ENCODE measurements at regions not wholly inside any gene's neighbourhood (a gene's known extent, or its start where the extent isn't known, plus 50 kb on each side); places are given as distances from the start of the nearest gene placed in this dataset.
"Not testable (repeated sequence)": the region's sequence is repeated elsewhere in the genome, so short reads cannot be mapped to it uniquely, and the experiment has no call there.

DNA sequence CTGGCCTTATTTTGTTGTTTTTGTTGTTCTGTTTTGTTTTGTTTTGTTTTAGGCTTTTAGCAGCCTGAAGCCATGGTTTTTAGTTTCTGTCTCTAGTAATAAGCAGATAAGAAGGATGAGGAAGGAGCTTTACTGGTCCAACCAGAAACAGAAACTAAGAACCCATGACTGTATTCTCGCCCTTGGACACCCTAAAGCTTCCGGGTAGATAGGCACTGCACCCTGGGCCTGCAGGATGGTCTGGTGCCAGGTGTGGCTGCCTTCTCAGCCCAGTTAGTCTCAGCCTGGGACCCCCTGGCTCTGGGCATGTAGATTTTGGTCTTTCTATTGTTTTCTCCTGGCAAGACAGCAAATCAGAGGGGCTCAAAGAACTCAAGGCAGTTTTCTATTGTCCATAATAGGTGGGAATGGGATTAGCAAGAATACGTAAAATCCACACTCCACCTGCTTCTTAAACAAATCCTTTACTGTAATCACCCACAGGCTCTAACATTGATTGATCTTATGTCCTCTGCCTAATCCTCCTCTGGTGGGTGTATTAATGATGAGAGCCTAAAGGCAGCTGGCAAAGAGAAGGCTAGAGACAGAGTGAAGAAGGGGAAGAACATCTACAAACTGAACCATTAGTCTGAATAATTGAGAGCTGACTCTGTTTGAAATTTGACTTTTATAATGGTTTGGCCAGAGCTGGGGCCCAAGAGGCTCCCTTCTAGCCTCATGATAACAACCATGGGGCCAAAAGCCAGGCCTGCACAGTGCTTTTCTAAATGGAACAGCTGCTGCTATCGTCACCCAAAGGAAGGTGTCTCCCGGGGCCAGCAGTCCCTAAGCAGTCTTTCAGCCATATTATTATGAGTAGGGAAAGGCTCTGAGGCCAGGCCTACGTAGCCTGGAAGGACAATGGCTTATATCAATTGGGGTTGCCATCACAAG is 106.8 kb upstream of the ATP1A1 start:
- DNase-seq: no peak

GRCh38 chr1:116266864-116267212 is 106.2 kb upstream of the ATP1A1 start:
- DNase-seq: no peak

DNA sequence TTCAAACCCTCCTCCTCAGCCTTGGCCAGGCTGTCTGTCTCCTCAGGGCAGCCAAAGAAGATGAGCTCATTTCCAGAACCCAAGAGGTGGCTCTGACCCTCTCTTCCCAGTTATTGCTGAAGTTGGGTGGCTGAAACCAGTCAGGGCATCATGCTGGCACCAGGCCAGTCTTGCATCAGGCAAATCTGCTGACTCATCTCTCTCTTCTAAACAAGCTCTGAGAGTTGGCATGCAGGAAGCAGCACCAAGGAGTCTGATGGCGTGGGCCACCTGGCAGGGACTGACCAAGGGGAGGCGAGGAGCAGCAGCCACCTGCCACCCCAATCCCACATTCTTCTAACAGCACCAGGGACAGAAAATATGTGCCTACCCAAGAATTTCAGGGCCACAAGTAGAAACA is 104.8 kb upstream of the ATP1A1 start:
- peak in 1 of 2 donors; percentile 20 for DNase-seq

DNA sequence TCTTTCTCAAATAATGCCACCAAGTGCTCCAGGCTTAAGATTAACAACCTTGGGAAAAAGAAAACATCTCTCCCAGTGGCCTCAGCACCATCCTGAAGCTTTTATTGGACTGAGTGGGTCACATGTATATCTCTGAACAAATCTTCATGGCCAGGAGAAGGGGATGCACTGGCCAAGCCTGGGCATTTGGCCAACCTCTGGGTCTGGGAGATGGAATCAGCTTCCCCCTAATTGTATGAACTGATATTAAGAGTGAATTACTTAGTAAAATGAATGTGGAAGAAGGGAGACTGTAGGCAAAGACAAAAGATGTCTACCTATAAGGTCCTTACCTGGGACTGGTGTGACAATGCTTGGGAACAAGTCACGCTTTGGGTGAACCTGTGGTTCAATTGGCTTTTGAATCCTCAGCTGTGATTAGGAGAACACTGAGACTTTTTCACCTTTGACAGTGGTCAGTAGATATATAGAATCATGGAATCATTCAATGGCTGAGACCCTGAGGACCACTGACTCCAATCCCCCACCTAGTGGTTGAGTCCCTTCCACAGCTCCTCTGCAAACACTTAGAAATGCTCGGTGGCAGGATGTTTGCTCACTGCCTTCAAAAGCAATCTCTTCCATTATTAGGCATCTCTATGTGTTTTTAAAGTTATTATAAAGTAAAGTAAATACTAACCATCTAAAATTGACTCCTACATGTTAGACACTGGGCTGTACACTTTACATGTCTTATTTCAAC is 102.6 kb upstream of the ATP1A1 start:
- no peak for DNase-seq

GRCh38 chr1:116273042-116273783 is 99.8 kb upstream of the ATP1A1 start:
- DNase-seq: no peak

DNA sequence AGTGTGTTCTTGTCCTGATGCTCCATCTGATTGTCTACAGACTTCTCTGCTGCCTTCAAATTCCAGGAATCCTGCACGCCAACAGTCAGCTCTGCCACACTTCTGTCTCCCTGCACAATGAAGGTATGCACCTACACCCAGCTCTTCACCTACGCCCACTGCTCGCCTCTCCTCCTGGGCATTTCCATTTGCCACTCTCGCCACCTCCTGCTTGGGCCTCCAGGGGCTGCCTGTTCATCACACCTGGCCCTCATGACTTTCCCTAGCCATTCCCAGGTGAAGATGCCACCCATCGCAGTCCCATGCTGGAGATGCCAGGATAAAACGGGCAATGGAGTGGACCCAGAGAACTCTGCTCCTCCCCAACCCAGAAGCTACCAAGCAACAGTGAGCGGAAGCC is 96.5 kb upstream of the ATP1A1 start:
- DNase-seq: no peak

GRCh38 chr1:116277840-116278540 is 95.1 kb upstream of the ATP1A1 start:
- DNase-seq: no peak

DNA sequence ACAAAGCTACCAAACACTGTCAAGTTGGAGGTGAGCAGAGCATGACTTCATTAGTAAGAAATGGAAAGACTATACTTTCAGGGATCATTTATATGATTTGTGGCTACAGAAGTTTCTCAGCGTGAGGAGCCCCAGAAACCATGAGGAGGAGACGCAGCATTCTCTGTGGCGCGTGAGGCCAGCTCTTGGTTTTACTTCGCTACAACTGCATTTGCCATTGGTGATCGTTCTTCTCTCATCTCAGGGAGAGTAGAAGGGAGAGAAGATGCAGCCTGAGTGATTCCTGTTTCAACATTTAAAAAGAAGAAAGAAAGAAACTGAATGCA is 94.5 kb upstream of the ATP1A1 start:
- no peak for DNase-seq

DNA sequence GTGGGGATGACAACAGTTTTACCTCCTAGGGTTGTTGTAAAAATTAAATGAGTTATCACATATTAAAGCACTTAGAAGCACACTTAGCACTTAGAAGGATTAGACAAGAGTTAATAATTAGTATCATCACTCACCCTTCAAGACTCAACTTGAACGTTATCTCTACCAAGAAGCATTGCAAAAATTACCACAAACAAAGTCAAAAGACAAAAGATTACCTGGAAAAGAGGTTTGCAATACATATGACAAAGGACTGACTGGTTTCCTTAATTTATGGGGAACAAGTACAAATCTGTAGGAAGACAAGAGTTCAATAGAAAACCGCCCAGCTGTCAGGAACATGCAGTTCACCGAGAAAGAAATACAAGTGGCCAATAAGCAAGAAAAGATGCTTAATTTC is 93.3 kb upstream of the ATP1A1 start:
- no peak for DNase-seq

GRCh38 chr1:116284819-116285390 is 88.1 kb upstream of the ATP1A1 start:
- DNase-seq: no peak

GRCh38 chr1:116286541-116286971 is 86.5 kb upstream of the ATP1A1 start:
- no peak for DNase-seq

- no peak for DNase-seq
Measured at GRCh38 chr1:116287341-116288200, 85.5 kb upstream of the ATP1A1 start.

GRCh38 chr1:116288201-116288598 is 84.8 kb upstream of the ATP1A1 start:
- DNase-seq: no peak

GRCh38 chr1:116289193-116289592 is 83.9 kb upstream of the ATP1A1 start:
- no peak for DNase-seq

DNA sequence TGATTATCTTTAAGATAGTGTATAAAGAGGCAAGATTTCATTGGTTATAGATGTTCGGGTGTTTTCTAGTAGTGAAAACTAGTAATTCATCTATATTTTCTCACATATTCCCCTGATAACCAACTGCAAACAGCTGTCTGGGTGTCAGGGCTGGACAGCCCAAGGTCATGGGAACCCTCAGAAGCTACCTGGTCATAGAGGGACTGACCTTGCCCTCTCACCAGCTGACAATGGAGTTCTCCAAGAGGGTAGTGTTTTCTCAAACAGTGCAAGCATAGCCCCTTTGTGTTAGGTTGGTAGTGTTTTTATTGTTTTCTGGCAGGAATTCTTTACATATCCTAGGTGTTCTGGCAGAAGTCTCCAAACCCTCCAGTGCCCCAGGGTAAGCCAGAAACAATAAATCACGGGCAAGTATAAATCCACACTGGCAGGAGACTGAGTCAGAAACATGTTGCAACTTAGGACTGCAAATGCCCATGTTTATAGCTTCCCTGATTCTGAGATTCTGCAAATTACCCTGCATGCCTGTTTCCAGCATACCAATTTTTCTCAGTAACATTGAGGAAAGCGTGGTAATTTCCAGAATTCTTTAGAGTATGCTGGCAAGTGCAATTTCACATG is 82.8 kb upstream of the ATP1A1 start:
- no peak for DNase-seq

DNA sequence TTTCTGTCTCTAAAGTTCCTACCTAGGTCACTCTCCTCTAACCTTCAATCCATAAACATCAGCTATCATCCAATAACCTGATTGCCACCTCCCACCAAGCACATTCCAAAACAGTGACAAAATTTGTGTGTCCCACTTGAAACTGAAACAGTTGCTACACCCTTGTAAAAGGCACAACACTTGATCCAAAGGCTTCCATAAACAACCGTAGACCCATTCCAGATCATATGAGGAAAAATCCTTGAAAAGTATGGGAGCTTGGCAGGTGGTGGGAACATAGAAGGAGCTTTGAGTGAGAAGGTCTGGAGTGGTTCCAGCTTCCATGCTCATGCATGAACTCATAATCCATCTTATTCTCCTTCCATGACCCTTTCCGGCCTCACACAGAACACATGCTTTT is 82.0 kb upstream of the ATP1A1 start:
- DNase-seq: no peak

DNA sequence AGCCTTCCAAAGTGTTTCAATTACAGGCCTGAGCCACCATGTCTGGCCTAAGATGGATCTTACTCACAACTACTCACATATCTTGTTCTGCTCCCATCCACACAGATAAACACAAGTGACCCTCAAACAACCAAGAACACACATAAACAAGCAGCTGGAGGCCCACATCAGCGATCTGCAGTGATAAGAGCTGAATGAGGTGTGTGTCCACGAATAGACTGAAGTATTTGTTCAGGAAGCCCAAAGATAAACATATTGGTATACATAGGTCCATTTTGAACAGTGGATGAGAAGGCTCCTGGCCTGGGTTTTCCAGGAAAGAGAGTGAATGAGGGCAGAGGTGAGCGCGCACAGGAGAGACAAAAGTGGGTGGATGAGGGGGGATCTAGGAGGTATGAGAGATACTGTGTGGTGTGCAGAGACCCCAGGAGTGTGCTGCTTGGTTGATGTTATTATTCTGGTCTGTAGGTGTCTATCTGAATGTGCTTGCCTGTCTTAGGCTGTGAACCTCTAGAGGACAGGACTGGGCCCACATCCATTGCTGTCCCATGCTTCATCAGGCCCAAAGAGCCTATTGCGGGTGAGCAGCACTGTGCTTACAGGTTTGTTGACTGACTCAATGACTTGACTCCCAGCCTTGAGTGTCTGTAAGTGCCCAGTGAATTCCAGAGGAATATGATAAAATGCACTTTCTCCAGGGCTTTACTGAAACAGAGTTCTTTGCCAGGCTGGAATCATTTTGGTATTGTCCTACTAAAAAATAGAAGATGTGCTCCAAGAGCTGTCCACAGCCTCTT is 79.9 kb upstream of the ATP1A1 start:
- no peak for DNase-seq

- DNase-seq: no peak
Measured at GRCh38 chr1:116297495-116298212, 75.4 kb upstream of the ATP1A1 start.

DNA sequence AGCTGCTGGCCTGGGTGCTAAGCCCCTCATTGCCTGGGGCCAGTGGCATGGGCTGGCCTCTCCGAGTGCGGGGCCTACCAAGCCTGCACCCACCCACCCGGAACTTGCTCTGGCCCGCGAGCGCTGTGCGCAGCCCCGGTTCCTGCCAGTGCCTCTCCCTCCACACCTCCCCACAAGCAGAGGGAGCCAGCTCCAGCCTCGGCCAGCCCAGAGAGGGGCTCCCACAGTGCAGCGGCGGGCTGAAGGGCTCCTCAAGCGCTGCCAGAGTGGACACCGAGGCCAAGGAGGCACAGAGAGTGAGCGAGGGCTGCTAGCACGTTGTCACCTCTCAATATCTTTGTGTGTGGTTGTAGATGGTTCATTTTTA is 74.8 kb upstream of the ATP1A1 start:
- not testable (repeated sequence) for DNase-seq

DNA sequence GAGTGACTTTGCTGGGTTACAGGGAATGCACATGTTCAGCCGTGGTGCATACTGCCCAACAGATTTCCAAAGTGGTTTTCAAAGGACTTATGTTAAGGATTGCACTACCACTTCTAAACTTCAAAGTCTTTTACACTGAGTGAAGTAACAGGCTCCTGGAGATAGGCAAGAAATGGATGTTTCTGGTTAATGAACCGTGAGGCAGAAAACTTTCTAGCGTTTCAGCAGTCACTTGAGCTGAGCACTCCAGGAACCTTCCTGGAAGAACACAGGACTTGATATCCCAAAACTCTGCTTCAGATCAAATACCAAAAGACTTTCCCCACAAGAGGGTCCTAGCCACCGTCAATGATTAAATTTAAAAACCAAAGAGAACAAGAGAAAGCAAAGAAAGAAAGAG is 74.3 kb upstream of the ATP1A1 start:
- DNase-seq: no peak

Data from CD4-positive, alpha-beta T cell treated with Interleukin-4 for 1 hour (primary cell).